GM12878 (cell line): ENCODE measurements at regions not wholly inside any gene's neighbourhood (a gene's known extent, or its start where the extent isn't known, plus 50 kb on each side); places are given as distances from the start of the nearest gene placed in this dataset.

ENCODE experiments used
- FOXK2 ChIP-seq: fragments of 450-650 bp; IDR thresholded peaks from 2 replicates; pipeline ENCODE4 v1.6.1; 2017; ENCODE audit warnings: mild to moderate bottlenecking, moderate library complexity
- FOXM1 ChIP-seq: IDR thresholded peaks from 2 replicates; pipeline ENCODE4 v1.6.1; 2012; ENCODE audit warnings: low read depth, mild to moderate bottlenecking, inconsistent platforms, low read length, moderate library complexity
- NFYB ChIP-seq: IDR thresholded peaks from 2 replicates; pipeline ENCODE4 v1.6.1; 2011; ENCODE audit warnings: low read depth, mild to moderate bottlenecking, low read length, improper control_type of control experiment, moderate library complexity; ENCODE audit not compliant: insufficient read depth
- RFX5 ChIP-seq: IDR thresholded peaks from 2 replicates; pipeline ENCODE4 v1.6.1; 2011; ENCODE audit warnings: low read depth, low read length, improper control_type of control experiment
- STAT1 ChIP-seq: fragments of 450-650 bp; conservative IDR thresholded peaks from 2 replicates; pipeline ENCODE4 v1.6.1; 2014; ENCODE audit warnings: antibody characterized with exemption, mild to moderate bottlenecking
- YBX1 ChIP-seq: fragments of 450-650 bp; IDR thresholded peaks from 2 replicates; pipeline ENCODE4 v1.6.1; 2016; ENCODE audit warnings: antibody characterized with exemption
- YY1 ChIP-seq: IDR thresholded peaks from 2 replicates; pipeline ENCODE4 v1.6.1; 2011; ENCODE audit warnings: low read depth, mild to moderate bottlenecking, low read length
- ZNF384 ChIP-seq: IDR thresholded peaks from 2 replicates; pipeline ENCODE4 v1.6.1; 2012; ENCODE audit warnings: low read depth, mild to moderate bottlenecking, low read length, improper control_type of control experiment, borderline replicate concordance
- ZNF622 ChIP-seq: fragments of 450-650 bp; IDR thresholded peaks from 2 replicates; pipeline ENCODE4 v1.6.1; 2017; ENCODE audit warnings: mild to moderate bottlenecking, inconsistent platforms
- TF ChIP-seq, protein P1 (sequence below): IDR thresholded peaks from 2 replicates; pipeline ENCODE4 v1.6.1; 2012; ENCODE audit warnings: low read depth, low read length, improper control_type of control experiment
- TF ChIP-seq, protein P2 (sequence below), 3 experiments: IDR thresholded peaks in 2 of 3; conservative IDR thresholded peaks in 1 of 3; 2 replicates each; pipeline ENCODE4 v1.5.1; 2011; ENCODE audit warnings: low read depth in 3 of 3, low read length in 3 of 3, mild to moderate bottlenecking in 3 of 3, control low read depth in 2 of 3, moderate library complexity in 2 of 3, inconsistent platforms in 1 of 3, mixed read lengths in 1 of 3; ENCODE audit not compliant: control insufficient read depth in 2 of 3, insufficient read depth in 1 of 3; ENCODE audit errors: extremely low read depth in 1 of 3
- TF ChIP-seq, protein P3 (sequence below): IDR thresholded peaks from 2 replicates; pipeline ENCODE4 v1.6.1; 2012; ENCODE audit warnings: low read length, inconsistent platforms

DNA sequence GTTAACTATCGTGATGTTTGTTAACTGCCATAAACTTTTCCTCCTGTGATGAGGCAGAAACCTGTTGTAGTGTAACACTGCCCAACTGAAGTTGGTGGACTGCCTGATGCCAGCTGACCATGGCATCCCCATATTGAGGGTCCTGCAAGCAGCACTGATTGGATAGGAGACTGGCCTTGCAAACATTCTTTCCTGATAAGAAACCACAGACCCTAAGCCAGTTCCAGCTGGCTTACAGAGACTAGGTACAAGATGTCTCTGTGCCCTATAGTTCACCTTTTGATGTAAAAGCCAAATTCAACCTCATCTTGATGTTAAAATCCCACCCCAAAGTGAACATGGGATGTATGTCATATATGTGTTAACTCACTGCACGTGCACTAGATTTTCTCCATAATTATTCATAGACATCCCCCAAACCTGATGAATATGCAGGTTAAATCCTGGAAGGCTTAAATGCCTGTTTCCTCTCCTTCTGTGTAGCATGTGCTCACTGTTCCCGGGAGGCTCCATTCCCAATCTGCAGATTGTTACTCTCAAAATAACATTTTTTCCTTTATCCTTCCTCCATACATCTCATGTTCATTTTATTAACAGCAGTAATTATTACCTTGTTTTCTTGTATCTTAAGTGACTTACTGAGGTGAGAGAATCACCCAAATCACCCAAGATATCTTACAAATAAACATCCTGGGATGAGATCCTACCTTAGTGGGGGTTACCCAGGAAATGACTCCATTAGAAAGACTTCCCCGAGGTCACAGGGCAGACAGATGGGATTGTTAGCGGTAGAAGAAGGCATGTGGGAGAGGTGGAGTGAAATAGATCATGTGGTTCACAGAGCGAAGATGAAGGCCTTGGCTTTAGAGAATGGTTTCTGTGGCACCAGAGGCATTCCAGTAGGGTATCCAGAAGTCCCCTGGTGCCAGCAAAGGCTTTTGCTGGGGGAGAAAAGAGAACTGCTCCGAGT is 566.7 kb downstream of the CCDC171 start:
- TF ChIP-seq FOXM1 (no peak), NFYB (no peak), ZNF622 (no peak), FOXK2 (no peak), YBX1 (no peak), YY1 (no peak), ZNF384 (no peak), RFX5 (no peak), STAT1 (no peak)
- TF ChIP-seq, protein P1, sequence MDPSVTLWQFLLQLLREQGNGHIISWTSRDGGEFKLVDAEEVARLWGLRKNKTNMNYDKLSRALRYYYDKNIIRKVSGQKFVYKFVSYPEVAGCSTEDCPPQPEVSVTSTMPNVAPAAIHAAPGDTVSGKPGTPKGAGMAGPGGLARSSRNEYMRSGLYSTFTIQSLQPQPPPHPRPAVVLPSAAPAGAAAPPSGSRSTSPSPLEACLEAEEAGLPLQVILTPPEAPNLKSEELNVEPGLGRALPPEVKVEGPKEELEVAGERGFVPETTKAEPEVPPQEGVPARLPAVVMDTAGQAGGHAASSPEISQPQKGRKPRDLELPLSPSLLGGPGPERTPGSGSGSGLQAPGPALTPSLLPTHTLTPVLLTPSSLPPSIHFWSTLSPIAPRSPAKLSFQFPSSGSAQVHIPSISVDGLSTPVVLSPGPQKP = no peak
- TF ChIP-seq, protein P2, sequence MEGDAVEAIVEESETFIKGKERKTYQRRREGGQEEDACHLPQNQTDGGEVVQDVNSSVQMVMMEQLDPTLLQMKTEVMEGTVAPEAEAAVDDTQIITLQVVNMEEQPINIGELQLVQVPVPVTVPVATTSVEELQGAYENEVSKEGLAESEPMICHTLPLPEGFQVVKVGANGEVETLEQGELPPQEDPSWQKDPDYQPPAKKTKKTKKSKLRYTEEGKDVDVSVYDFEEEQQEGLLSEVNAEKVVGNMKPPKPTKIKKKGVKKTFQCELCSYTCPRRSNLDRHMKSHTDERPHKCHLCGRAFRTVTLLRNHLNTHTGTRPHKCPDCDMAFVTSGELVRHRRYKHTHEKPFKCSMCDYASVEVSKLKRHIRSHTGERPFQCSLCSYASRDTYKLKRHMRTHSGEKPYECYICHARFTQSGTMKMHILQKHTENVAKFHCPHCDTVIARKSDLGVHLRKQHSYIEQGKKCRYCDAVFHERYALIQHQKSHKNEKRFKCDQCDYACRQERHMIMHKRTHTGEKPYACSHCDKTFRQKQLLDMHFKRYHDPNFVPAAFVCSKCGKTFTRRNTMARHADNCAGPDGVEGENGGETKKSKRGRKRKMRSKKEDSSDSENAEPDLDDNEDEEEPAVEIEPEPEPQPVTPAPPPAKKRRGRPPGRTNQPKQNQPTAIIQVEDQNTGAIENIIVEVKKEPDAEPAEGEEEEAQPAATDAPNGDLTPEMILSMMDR (IDR thresholded peaks at IDR 0.05 in 2 of 3, conservative IDR thresholded peaks at IDR 0.05 in 1 of 3; ENCODE audit: control insufficient read depth in 2 of 3, extremely low read depth in 1 of 3, insufficient read depth in 1 of 3, low read depth in 3 of 3, low read length in 3 of 3) = no peak
- TF ChIP-seq, protein P3, sequence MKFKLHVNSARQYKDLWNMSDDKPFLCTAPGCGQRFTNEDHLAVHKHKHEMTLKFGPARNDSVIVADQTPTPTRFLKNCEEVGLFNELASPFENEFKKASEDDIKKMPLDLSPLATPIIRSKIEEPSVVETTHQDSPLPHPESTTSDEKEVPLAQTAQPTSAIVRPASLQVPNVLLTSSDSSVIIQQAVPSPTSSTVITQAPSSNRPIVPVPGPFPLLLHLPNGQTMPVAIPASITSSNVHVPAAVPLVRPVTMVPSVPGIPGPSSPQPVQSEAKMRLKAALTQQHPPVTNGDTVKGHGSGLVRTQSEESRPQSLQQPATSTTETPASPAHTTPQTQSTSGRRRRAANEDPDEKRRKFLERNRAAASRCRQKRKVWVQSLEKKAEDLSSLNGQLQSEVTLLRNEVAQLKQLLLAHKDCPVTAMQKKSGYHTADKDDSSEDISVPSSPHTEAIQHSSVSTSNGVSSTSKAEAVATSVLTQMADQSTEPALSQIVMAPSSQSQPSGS = no peak
